ENCODE measurements at regions not wholly inside any gene's neighbourhood (a gene's known extent, or its start where the extent isn't known, plus 50 kb on each side); places are given as distances from the start of the nearest gene placed in this dataset.

DNA sequence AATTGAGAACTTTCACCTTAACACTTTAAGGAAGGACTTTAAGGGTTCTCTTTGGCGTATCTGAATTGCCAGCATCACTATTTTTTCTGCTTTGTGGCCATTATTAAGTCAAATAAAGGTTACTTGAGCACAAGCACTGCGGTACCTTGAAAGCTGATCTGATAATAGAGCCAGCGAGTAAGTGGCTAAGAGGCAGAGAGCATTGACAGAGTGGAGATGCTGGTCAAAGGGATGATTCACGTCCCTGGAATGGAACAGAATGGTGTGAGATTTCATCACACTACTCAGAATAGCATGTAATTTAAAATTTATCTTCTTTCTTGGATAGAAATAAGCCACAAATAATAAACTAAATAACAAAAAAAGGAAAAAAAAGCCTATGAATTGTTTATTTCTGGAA lies 57.1 kb upstream of the NPFFR2 start:
- ChIA-PET POLR2A (ENCODE audit: low non-redundant PET) (no interaction called here), CTCF (no interaction called here)
- Histone ChIP-seq H3K27ac (ENCODE audit: low read depth, low read length, poor library complexity, severe bottlenecking) (no peak overlapping the region), H3K9me3 (ENCODE audit: low read depth, low read length, poor library complexity, severe bottlenecking) (no peaks in the 10 kb centered on the region), H3K4me3 (ENCODE audit: low read depth, low read length, poor library complexity, severe bottlenecking) (no peak overlapping the region), H3K4me1 (ENCODE audit: insufficient read depth, low read length, poor library complexity, severe bottlenecking) (no peaks in the 10 kb centered on the region), H3K27me3 (replicated peaks; ENCODE audit: insufficient read depth, low read depth, low read length, poor library complexity) (no peaks in the 10 kb centered on the region), H3K36me3 (ENCODE audit: insufficient read depth, low read length, poor library complexity, severe bottlenecking) (no peaks in the 10 kb centered on the region)
- no TSS peak for BruUV-seq (replicated peaks)
- TF ChIP-seq EZH2 (IDR thresholded peaks at IDR 0.05; ENCODE audit: borderline replicate concordance, low read depth, low read length, poor library complexity, severe bottlenecking) = no peak
- TF ChIP-seq, protein P1, sequence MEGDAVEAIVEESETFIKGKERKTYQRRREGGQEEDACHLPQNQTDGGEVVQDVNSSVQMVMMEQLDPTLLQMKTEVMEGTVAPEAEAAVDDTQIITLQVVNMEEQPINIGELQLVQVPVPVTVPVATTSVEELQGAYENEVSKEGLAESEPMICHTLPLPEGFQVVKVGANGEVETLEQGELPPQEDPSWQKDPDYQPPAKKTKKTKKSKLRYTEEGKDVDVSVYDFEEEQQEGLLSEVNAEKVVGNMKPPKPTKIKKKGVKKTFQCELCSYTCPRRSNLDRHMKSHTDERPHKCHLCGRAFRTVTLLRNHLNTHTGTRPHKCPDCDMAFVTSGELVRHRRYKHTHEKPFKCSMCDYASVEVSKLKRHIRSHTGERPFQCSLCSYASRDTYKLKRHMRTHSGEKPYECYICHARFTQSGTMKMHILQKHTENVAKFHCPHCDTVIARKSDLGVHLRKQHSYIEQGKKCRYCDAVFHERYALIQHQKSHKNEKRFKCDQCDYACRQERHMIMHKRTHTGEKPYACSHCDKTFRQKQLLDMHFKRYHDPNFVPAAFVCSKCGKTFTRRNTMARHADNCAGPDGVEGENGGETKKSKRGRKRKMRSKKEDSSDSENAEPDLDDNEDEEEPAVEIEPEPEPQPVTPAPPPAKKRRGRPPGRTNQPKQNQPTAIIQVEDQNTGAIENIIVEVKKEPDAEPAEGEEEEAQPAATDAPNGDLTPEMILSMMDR (conservative IDR thresholded peaks at IDR 0.05; ENCODE audit: low read depth, low read length) = no peak
- intact Hi-C loops (cut with micrococcal nuclease; ENCODE audit: unreplicated experiment) = no loop called here
- no peak for DNase-seq (ENCODE audit: low spot score)

DNA sequence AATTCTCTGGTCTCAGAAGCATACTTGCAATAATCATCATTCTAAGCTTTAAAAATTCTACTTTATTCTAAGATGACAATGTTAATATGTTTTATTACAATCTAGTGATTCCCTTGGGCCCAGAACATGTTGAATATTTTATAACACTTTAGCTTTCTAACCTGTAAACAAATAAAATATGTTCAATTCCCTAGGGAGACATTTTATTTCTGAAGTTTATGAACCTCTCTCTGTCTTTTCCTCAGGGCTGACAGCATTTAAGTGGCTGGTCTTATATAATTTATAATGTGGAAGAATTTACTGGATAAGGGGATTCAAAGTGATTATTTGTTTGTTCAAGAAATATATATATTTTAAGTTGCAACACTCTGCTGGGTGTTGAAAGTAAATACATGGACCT lies 55.3 kb upstream of the NPFFR2 start:
- no peaks in the 10 kb centered on the region for H3K27me3 ChIP-seq (replicated peaks; ENCODE audit: insufficient read depth, low read depth, low read length, poor library complexity)
- intact Hi-C loops (cut with micrococcal nuclease; ENCODE audit: unreplicated experiment) = no loop called here
- no peak overlapping the region for H3K27ac ChIP-seq (ENCODE audit: low read depth, low read length, poor library complexity, severe bottlenecking)
- ChIA-PET CTCF (no interaction called here), POLR2A (ENCODE audit: low non-redundant PET) (no interaction called here)
- H3K4me1 ChIP-seq (ENCODE audit: insufficient read depth, low read length, poor library complexity, severe bottlenecking) = no peaks in the 10 kb centered on the region
- no peaks in the 10 kb centered on the region for H3K36me3 ChIP-seq (ENCODE audit: insufficient read depth, low read length, poor library complexity, severe bottlenecking)
- no peak for TF ChIP-seq EZH2 (IDR thresholded peaks at IDR 0.05; ENCODE audit: borderline replicate concordance, low read depth, low read length, poor library complexity, severe bottlenecking)
- TF ChIP-seq, protein P1 (conservative IDR thresholded peaks at IDR 0.05; ENCODE audit: low read depth, low read length) = no peak
- BruUV-seq (replicated peaks) = no TSS peak
- H3K4me3 ChIP-seq (ENCODE audit: low read depth, low read length, poor library complexity, severe bottlenecking) = no peak overlapping the region
- no peaks in the 10 kb centered on the region for H3K9me3 ChIP-seq (ENCODE audit: low read depth, low read length, poor library complexity, severe bottlenecking)
- DNase-seq (ENCODE audit: low spot score) = no peak

DNA sequence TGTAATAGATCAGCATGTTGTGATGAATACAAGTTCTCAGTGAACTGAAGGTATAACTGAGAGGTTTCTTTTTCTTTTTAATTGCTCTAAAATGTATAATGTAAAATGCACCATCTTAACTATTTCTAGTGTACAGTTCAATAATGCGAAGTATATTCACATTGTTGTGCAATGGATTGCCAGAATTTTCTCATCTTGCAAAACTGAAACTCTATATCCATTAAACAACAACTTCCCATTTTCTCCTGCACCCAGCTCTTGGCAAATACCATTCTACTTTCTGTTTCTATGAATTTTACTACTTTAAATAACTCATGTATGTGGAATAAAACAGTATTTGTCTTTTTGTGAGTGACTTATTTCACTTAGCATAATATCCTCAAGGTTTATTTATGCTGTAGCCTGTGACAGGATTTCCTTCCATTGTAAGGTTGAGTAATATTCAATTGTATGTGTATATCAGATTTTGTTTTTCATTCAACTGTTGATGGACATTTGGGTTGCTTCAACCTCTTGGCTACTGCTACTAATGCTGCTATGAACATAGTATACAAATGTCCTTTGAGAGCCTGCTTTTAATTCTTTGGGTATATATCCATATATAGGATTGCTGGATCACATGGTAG lies 53.5 kb upstream of the NPFFR2 start:
- no TSS peak for BruUV-seq (replicated peaks)
- POLR2A ChIA-PET (ENCODE audit: low non-redundant PET) = no interaction called here
- TF ChIP-seq, protein P1 (conservative IDR thresholded peaks at IDR 0.05; ENCODE audit: low read depth, low read length) = no peak
- Histone ChIP-seq H3K9me3 (ENCODE audit: low read depth, low read length, poor library complexity, severe bottlenecking) (no peaks in the 10 kb centered on the region), H3K4me3 (ENCODE audit: low read depth, low read length, poor library complexity, severe bottlenecking) (no peak overlapping the region), H3K4me1 (ENCODE audit: insufficient read depth, low read length, poor library complexity, severe bottlenecking) (no peaks in the 10 kb centered on the region), H3K27ac (ENCODE audit: low read depth, low read length, poor library complexity, severe bottlenecking) (no peak overlapping the region), H3K36me3 (ENCODE audit: insufficient read depth, low read length, poor library complexity, severe bottlenecking) (no peaks in the 10 kb centered on the region), H3K27me3 (replicated peaks; ENCODE audit: insufficient read depth, low read depth, low read length, poor library complexity) (no peaks in the 10 kb centered on the region)
- no peak for DNase-seq (ENCODE audit: low spot score)
- intact Hi-C loops (cut with micrococcal nuclease; ENCODE audit: unreplicated experiment) = no loop called here
- CTCF ChIA-PET = no interaction called here

All from A673 (cell line).